ENCODE measurements at regions not wholly inside any gene's neighbourhood (a gene's known extent, or its start where the extent isn't known, plus 50 kb on each side); places are given as distances from the start of the nearest gene placed in this dataset.
A peak's percentile ranks its signal among the peaks of the same experiment; 100 is the strongest.
"Not testable (repeated sequence)": the region's sequence is repeated elsewhere in the genome, so short reads cannot be mapped to it uniquely, and the experiment has no call there.

- no peak for DNase-seq (ENCODE audit: low read depth)
- TF ChIP-seq CTCF (IDR thresholded peaks at IDR 0.05; ENCODE audit: insufficient read depth, low read depth, low read length, missing control alignments) = no peak
- no peak overlapping the region for H3K4me3 ChIP-seq (ENCODE audit: low read length)
Observed at GRCh38 chr5:43804723-43805122, 201.7 kb downstream of the NNT start.

- no peak for TF ChIP-seq CTCF (IDR thresholded peaks at IDR 0.05; ENCODE audit: insufficient read depth, low read depth, low read length, missing control alignments)
- peak; percentile 53 for DNase-seq (ENCODE audit: low read depth)
- no peak overlapping the region for H3K4me3 ChIP-seq (ENCODE audit: low read length)
Observed at GRCh38 chr5:43804041-43804440, 201.1 kb downstream of the NNT start.

GRCh38 chr5:43802651-43803050 is 199.7 kb downstream of the NNT start:
- no peak for DNase-seq (ENCODE audit: low read depth)
- TF ChIP-seq CTCF (IDR thresholded peaks at IDR 0.05; ENCODE audit: insufficient read depth, low read depth, low read length, missing control alignments) = no peak
- no peak overlapping the region for H3K4me3 ChIP-seq (ENCODE audit: low read length)

GRCh38 chr5:43802119-43802518 is 199.1 kb downstream of the NNT start:
- no peak for TF ChIP-seq CTCF (IDR thresholded peaks at IDR 0.05; ENCODE audit: insufficient read depth, low read depth, low read length, missing control alignments)
- DNase-seq (ENCODE audit: low read depth) = peak; percentile 47
- H3K4me3 ChIP-seq (ENCODE audit: low read length) = no peak overlapping the region

- no peak overlapping the region for H3K4me3 ChIP-seq (ENCODE audit: low read length)
- no peak for DNase-seq (ENCODE audit: low read depth)
- no peak for TF ChIP-seq CTCF (IDR thresholded peaks at IDR 0.05; ENCODE audit: insufficient read depth, low read depth, low read length, missing control alignments)
Observed at GRCh38 chr5:43798740-43799139, 195.8 kb downstream of the NNT start.

GRCh38 chr5:43791880-43792279 is 188.9 kb downstream of the NNT start:
- not testable (repeated sequence) for DNase-seq (ENCODE audit: low read depth); H3K4me3 ChIP-seq (ENCODE audit: low read length)

- TF ChIP-seq CTCF (IDR thresholded peaks at IDR 0.05; ENCODE audit: insufficient read depth, low read depth, low read length, missing control alignments) = no peak
- DNase-seq (ENCODE audit: low read depth) = no peak
- H3K4me3 ChIP-seq (ENCODE audit: low read length) = no peak overlapping the region
Observed at GRCh38 chr5:43785198-43785597, 182.2 kb downstream of the NNT start.

GRCh38 chr5:43780586-43780985 is 177.6 kb downstream of the NNT start:
- TF ChIP-seq CTCF (IDR thresholded peaks at IDR 0.05; ENCODE audit: insufficient read depth, low read depth, low read length, missing control alignments) = no peak
- peak; percentile 58 for DNase-seq (ENCODE audit: low read depth)
- no peak overlapping the region for H3K4me3 ChIP-seq (ENCODE audit: low read length)
